GM20431 (cell line): ENCODE measurements at regions not wholly inside any gene's neighbourhood (a gene's known extent, or its start where the extent isn't known, plus 50 kb on each side); places are given as distances from the start of the nearest gene placed in this dataset.

Experiments used
- in situ Hi-C: fragments of 300-500 bp; cut with MseI, MboI; formaldehyde crosslinking; loops from one replicate; pipeline ENCODE4 v1.15.0; 2020; ENCODE audit warnings: low sequenced_read_pairs; ENCODE audit not compliant: unreplicated experiment

DNA sequence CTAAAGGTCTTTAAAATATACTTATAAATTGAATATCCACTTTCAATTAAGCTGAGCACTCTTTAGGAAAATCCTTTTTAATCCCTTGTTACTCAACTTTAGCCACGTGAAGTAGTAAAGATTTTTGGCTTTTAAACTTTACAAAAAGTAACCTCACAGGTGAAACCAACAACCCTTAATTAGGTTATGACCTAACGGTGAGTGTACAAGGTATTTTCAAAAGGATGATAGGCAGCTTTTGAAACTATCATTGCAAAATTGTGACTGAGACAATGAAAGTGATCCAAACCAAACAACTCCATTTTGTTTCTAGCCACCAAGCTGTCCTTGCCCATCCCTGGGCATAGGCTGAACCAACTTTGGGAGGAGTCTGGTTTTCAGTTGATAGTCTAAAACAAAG, 940.2 kb downstream of the OTOL1 start:
- in situ Hi-C loops: no loop called here

DNA sequence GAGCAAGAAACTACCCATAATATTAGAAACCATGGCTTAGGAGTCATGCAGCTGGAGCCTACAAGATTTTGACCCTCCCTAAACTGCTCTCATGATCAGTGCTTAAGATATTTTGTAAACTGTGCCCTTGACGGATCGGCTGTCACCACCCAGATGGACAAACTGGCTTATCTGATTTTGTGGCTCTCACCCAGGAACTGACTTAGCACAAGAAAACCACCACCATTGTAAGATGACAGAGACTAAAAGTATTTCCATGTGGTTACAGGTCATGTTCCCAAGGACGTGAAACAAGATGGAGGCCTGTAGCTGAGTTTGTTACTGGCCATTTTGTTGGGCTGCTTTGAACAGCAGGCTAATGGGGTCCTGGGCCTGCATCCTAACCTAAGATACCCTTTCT, 940.9 kb downstream of the OTOL1 start:
- in situ Hi-C loops: no loop called here

DNA sequence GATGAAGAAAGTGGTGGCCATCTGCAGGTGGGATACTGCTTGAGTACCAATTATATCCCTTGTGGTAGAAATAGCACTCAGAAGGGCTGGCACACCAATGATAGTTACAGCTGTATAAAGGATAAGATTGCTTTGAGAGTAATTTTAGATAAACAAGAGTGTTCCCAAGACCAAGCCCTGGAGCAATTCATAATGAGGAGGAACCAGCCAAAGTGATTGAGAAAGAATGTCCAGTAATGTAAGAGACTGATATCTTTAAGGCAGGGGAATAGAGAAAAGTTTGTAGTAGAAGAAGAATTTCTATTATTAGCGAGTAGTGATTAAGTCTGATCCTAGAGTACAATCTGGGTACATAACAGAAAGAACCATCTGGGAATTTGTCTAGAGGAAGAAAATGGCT, 945.1 kb downstream of the OTOL1 start:
- in situ Hi-C loops: no loop called here

DNA sequence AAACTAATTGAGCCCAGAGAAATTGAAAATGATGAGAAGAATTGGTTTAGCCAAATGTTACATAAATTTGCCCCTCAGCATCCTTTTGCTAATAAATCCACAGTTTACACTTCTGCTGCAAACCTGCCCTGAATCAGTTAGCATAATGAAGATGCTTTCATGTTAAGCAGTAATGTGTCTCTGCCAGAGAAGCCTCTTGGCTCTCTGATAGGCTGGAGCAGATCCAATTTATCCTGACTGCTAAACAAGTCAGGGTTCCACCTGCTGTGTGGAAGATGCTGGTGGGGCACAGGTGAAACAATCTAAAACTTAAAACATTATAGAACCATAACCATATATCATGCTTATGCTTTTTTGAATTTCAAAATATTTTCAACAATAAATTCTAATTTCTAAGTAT, 946.8 kb downstream of the OTOL1 start:
- in situ Hi-C loops: no loop called here

DNA sequence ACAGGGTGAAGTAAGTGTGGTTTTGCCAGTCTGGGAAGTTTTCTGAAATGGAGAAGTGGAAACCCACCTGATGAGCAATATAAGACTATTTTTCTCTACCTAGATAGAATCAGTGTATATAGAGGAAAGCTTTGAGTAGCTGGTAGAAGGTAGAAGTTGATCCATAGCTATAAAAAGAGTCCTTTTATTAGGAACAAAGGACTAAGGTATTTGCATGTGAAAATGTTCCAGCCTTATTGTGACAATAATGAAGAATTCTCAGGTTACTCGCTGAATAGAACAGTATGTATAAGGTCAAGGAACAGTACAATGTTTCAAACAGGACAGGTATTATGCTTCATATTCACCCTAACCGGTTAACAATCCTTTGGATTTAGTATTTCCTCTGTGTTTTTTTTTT, 972.2 kb downstream of the OTOL1 start:
- in situ Hi-C loops: no loop called here

- in situ Hi-C loops: no loop called here
Observed at GRCh38 chr3:162487138-162487537, 990.5 kb downstream of the OTOL1 start.

DNA sequence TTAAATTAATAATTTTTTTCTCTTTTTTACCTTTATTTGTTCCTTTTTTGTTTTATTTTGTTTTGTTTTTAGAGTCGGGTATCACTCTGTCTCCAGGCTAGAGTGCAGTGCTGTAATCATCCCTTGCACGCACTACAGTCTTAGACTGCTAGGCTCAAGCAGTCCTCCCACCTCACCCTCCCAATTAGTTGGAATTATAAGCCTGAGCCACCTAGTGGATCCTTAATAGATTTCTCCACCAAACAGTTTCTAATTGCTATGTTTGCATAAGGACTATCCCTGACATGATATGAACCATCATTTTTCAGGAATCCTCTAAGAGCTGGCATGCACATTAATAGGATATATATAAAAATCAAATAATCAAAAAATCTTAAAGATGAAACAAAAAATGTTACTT, 993.2 kb downstream of the OTOL1 start:
- in situ Hi-C loops: no loop called here

GRCh38 chr3:162491952-162492351, 995.3 kb downstream of the OTOL1 start:
- in situ Hi-C loops: no loop called here

DNA sequence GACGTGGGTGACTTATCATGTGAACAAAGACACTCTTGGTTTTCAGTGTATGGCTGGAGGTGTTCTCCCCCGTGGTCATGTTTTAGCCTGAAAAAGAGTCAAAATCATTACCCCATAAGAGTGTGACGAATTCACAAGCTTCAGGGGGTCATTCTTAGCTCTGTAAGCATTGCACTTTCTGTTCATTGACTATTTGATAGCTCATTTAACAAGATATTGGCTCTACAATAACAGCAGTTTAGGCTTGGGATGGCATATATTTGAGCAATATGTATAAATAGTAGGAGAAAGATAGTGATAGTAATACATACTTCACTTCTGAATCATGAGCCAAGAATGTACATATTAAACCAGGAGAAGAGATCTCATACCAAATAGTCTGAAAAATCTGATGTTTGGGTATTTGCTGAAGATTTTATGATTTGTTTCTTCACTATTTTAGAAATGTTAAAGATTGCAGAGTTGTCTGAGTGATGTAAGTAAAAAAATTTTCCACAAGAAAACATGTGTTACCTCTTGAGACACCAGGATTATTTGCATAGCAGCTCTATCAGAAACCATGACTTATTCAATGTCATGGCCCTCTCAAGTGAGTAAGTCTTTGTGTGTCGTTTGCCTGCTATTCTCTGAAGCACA, 996.0 kb downstream of the OTOL1 start:
- in situ Hi-C loops: no loop called here

GRCh38 chr3:162498626-162499025, 1002.0 kb downstream of the OTOL1 start:
- in situ Hi-C loops: no loop called here

GRCh38 chr3:162507397-162507796, 1010.8 kb downstream of the OTOL1 start:
- in situ Hi-C loops: no loop called here

GRCh38 chr3:162512488-162512887, 1015.9 kb downstream of the OTOL1 start:
- in situ Hi-C loops: no loop called here

DNA sequence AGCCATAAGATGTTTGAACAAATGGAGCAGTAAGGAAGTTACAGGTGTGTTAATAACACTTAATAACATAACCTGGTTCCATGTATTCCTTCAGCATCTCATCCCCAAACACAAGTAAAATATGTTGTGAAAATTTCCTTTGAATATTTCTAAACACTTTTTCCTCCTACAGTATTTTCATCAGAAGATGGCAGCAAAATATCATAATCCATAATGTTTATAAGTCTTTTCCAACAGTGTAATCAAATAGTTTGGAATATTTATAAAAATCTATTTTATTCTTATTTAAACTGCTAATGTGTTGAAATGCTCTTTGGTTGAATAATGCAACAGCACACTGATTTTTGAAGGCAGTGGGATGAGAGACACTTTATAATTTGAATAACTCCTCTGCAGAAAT, 1020.5 kb downstream of the OTOL1 start:
- in situ Hi-C loops: no loop called here

GRCh38 chr3:162521669-162522068, 1025.1 kb downstream of the OTOL1 start:
- in situ Hi-C loops: no loop called here

GRCh38 chr3:162525066-162525742, 1028.6 kb downstream of the OTOL1 start:
- in situ Hi-C loops: no loop called here

- in situ Hi-C loops: no loop called here
Observed at GRCh38 chr3:162525771-162526170, 1029.2 kb downstream of the OTOL1 start.

DNA sequence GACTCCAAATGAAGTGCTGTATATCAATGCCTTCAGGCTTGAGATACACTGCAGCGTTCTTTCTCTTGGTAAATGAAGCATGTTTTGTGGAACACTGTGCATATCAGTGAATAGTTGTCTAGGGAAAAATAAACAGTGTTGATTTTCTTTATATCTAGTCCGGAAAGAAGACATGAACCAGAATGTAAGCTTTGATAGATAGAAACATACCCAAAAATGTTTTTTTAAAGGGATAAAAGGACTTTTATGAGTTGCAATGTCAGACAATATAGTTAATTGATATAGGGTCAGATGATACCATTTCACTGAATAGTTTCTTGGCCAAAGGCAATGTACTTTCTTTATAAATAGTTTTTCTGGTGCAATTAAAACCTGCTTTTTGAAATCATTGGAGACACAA, 1037.8 kb downstream of the OTOL1 start:
- in situ Hi-C loops: no loop called here

DNA sequence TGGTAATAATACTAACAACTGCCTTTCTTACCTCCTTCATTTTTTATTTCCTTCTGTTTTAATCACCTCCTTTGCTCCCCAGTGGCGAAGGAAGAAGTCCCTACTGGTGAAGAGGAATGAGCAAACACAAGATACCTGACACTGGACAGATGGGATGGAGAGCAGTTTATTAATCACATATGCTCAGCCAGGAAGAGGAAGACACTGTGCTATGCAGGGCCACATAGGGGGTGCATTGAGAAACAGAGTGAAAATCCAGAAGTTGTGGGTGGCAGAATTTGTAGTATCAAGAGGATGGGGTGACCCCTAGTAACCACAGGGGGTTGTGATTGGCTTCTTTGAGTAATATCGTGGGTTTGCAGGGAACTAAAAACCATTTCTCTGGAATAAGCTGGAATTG, 1041.9 kb downstream of the OTOL1 start:
- in situ Hi-C loops: no loop called here

DNA sequence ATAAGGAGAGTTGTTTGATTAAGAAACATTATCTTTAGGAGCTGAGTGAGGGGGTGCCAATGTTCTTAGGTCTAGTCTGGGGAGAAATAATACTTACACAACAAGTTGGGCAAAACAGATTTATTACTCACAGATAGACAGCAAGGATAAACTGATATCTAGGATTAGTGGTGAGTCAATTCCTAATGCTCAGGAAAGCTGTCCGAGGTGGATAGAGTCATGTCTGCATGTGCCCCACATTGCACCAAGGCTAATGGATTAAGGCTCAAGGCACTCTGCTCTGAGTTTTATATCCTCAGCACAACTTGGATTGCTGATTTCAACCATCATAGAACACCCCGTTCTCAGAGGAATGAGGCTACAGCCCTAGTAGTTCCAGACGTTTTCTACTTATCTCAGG, 1042.3 kb downstream of the OTOL1 start:
- in situ Hi-C loops: no loop called here

DNA sequence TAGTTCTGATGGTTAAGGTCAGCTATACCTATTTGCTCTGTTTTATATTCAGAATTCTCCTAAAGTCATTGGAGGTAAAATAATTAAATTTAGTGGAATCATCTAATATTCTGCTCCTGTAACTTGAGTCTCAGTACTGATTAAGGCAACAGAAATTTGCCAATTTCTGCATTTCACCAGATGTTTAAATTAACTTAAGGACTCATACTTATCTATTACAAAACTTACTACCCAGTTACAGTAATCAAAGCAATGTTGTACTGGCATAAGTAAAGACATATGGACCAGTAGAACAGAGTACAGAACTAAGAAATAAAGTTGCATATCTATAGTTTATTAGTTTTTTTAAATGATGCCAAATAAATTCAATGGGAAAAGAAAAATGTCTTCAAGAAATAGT, 1043.8 kb downstream of the OTOL1 start:
- in situ Hi-C loops: no loop called here

DNA sequence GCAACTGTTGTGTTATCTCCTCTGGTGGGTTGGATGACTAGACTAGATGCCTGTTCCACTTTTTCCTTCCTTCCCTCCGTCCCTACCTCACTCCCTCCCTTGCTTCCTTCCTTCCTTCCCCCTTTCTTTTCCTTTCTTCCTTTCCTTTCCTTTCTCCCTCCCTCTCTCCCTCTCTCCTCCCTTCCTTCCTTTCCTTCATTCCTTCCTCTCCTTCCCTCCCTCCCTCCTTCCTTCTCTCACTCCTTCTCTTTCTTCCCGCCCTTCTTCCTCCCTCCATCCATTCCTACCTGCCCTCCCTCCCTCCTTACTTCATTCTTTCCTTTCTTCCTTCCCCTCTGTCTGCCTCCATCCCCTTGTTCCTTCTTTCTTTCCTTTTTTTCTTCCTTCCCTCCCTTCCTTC, 1045.3 kb downstream of the OTOL1 start:
- in situ Hi-C loops: no loop called here

- in situ Hi-C loops: no loop called here
Observed at GRCh38 chr3:162544246-162544645, 1047.6 kb downstream of the OTOL1 start.
